ENCODE measurements at regions not wholly inside any gene's neighbourhood (a gene's known extent, or its start where the extent isn't known, plus 50 kb on each side); places are given as distances from the start of the nearest gene placed in this dataset.

- no peak for TF ChIP-seq IKZF1 (conservative IDR thresholded peaks at IDR 0.05)
- TF ChIP-seq ELK1 (IDR thresholded peaks at IDR 0.05; ENCODE audit: low read depth, low read length) = no peak
Measured at GRCh38 chr5:158233735-158234322, 374.9 kb upstream of the CLINT1 start.
